Activated CD8-positive, alpha-beta memory T cell treated with anti-CD3 and anti-CD28 coated beads, Interleukin-2, amount 50 U/mL, for 1 hour (primary cell): ENCODE measurements at regions not wholly inside any gene's neighbourhood (a gene's known extent, or its start where the extent isn't known, plus 50 kb on each side); places are given as distances from the start of the nearest gene placed in this dataset.

Experiments
- DNase-seq: peaks from one replicate; pipeline ENCODE4 v3.0.0-alpha.2; 2020; ENCODE audit errors: extremely low read depth

DNA sequence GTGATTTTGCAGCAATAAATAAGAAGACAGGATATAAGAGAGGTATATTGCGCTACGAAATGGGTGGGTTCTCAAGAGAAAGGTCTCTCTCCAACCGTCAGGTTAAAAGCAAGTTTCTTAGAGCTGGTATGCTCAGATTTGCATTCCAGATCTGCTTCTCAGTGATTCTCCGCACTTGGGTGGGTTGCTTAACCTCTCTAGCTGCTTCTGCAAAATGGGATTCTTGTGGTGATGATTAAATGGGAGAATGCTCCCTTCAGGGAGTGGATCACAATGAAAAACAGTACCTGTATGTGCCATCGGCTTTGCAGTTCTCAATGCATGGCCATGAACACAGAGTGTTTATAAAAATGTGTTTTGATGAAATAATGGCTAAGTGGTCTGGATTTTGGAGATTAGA, 477.7 kb downstream of the TNS1 start:
- no peak for DNase-seq

DNA sequence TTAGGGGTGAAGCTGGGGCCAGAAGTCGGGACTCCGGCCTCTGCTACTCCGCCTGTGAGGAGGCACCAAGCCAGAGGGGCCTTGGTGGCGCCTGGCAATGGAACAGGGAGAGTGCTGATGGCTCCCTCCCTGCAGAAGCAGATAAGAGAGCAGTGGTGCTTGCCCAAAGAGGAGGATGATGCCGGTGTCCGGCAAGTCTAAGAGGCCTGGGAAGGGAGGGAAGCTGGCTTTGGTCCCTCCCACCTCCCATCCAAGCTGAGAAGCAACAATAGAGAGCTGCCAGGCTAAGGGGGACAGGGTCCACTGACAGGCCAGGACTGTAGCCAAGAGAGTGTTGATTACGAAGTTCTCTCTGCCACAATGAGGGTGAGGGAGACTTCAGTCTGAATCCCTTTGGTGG, 479.5 kb downstream of the TNS1 start:
- no peak for DNase-seq

DNA sequence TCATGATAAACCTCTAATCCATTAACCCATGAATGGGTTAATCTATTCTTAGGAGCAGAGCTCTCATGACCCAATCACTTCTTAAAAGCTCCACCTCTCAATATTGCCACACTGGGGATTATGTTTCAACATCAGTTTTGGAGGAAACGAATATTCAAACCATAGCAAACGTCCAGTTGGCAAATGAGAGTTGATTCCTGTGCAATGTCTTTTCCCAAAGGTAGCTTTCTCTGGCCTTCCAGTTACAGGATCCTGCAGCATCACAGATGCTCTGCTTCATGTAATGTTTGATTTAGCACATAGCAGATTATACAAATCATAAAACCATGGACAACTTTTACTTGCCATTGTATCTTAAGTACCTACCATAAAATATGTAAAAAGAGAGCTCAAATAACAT, 481.0 kb downstream of the TNS1 start:
- DNase-seq: no peak

DNA sequence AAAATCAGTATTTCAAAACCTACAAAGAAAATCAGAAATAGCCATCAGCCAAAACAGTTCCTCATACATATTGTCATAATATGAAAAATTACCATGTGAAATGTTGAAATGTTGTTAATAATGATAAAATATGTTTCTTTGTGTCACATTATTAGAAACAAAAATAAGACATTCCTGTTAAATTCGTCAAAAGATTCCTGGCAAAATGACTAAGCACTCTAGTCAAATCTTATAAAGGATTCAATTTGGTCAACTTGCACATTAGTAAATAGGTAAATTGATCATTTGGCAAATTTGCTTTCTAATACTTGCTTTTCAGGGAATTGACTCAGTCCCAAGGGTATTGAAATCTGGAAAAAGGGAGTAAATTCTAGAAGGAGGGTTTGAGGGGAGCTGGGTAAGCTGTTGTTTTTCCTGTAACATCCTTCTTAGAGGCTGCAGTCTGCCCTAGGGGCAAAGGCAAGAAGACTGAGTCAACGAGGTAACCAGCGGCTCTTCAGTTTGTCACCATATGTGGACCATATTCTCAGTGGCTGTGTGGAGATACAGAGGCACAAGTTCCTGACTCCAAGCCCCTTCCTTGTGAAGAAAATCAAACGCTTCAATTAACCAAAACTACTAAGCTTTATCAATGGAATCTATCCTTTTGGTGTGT, 482.3 kb downstream of the TNS1 start:
- no peak for DNase-seq

DNA sequence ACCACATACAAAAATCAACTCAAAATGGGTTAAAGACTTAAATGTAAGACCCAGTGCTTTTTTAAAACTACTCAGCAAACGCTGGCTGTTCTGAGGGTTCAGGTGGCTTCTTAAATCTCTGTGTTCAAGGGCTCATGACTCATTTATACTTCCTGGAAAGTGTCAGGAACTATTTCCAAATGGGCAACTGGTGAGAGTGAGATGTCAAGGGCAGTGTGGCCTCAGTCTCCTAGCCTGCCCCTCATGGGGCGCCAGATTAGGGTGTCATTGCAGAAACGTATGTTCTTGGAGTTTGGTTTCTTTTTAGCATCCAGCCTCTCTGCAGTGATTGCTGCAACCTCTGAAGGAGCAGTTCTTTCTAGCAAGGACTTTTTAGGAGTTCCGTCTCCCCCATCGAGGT, 485.4 kb downstream of the TNS1 start:
- no peak for DNase-seq

DNA sequence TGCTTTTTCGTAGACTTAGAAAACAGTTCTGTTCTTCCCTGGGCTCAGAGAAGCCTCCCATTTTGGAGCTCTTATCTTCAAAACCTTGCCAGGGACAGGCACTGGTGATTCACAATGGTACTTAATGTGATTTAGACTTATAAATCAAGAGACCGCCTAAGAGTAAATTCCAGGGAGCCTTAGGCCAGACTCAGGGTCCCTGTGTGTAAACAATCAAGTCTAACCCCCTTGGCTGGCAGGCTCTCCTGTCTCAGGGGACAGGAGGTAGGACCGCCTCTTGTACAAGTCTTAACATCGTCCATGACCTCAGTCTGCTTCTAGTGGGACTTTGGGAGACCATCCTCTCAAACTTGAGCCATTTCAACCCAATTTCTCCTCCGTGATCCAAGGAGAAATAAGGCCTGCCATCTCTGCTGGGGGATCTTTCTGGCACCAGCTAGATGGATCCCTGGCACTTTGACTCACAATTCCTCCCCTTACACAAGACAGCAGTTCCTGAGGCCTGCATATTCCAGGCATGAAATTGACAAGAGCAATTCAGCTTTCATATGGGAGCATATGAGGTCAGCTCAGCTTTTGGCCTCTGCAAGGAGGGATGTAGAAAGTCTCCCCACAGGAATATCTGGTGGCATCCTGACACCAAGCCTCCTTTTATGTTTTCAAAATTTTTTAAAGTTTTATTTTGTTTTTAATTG, 487.0 kb downstream of the TNS1 start:
- no peak for DNase-seq

DNA sequence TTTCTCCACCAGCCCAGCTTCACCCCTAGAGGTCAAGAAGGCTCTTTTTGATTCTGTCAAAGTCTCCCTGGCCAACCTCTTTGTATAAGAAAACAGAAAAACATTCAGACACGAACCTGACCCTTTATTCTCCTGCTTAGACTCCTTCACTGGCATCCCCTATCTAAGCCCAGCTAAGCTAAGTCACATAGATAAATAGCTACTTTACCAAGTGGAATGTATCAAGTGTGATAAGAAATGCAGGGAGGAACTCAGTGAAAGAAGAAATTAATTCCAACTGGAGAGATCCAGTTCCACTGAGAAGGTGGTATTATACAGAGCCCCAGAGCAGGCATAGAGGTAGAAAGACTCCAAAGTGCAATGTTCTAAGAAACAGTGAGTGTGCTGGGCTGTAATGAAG, 489.5 kb downstream of the TNS1 start:
- no peak for DNase-seq

DNA sequence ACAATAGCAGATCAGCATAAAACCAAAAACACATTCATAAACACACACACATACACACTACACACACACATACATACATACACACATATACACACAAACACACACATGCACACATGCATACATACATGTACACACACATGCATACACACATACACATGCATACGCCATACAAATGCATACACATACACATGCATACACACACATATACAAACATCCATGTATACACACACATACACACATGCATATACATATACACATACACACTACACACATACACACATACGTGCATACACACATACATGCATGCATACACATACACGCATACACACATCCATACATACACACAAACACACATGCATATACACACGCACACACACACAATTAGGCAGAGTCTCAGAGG, 490.1 kb downstream of the TNS1 start:
- no peak for DNase-seq

DNA sequence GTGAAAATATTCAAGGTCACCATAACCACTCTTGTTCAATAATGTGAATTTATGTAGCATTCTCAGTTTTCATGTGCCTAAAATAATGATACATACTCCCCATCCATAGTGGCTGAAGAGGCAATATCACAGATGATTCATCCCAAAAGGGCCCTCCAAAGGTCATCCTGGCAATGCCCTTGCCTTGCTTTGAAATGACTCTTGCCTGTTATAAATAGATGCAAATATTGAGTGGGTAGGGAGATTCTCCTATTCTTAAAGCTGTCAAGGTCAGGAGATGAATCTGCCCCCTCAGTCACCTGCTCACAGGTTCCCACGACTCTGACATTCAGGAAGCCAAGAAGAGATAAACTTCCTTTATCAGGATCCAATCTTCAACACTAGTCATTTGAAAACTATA, 490.5 kb downstream of the TNS1 start:
- no peak for DNase-seq

DNA sequence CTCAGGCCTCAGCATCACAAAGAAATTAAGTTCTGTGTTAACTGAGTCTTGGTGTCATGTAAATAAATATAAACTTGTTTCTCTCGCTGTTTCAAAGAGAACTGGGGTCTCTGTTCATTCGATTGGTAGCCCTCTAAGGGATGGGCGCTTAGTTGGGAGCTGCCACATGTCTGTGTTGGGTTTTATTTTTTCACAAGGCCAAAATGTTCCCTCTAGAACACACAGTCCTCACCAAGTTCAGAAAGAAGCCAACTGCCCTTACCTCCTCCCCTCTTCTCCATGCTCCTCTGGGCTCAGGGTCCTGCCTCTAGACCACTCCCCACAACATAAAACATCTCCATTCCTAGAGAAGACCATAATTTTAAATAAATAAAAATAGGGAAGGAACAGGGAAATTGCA, 490.9 kb downstream of the TNS1 start:
- DNase-seq: no peak

DNA sequence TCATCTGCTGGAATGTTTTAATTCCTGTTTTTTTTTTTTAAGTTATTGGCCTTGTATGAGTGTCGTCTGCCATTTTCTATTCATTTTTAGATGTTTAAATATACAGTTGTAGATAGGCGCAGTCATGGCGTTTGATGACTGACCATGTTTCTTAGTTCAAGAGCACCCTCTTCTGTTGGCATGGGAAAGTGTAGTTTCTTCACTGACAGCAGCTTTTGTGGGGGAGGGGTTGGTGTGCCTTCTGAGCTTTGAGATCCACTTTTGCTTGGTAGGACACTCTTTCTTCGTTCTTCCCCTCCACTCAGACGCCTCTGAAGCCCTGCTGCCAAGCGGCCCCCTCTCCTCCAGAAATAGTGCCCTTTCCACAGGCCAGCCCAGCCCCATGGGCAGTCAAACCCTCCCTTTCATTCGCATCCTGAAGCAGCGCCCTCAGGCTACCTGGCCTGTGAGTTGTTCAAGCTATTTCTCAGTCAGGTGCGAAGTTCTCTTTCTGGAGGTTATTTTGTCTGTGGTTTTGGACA, 492.0 kb downstream of the TNS1 start:
- peak; percentile 9 for DNase-seq

DNA sequence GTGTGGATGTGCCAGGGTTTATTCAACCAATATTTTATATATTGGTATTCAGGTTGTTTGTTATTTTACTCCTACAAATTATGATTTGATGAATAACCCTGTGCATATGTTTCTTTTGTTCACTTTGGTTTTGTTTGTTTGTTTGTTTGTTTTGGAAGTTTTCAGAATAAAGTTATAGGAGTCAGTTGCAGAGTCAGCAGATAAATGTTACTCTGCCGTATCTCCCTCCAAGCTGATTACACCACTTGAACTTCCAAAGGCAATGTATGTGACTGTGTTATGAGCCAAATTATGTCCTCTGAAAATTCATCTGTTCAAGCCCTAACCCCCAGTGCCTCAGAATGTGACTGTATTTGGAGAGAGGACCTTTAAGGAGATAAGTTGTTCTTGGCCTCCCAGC, 497.5 kb downstream of the TNS1 start:
- no peak for DNase-seq

DNA sequence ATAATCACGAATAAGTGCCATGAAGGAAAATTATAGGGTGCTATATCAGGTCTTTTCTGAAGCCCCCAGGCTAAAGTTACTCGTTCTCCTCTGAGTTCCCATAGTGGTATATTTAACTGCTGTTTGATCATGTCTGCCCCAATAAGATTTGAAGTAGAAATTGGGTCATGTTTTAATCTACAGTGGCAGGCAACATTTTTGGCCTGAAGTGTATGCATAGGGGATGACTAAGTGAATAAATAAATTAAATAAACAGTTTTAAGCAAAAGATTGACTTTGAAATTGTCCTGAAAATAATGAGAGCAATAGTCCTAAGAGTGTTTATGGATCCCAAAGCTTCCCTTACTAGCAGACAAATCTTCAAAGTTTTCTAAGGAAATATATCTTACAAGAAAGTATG, 500.9 kb downstream of the TNS1 start:
- DNase-seq: no peak

DNA sequence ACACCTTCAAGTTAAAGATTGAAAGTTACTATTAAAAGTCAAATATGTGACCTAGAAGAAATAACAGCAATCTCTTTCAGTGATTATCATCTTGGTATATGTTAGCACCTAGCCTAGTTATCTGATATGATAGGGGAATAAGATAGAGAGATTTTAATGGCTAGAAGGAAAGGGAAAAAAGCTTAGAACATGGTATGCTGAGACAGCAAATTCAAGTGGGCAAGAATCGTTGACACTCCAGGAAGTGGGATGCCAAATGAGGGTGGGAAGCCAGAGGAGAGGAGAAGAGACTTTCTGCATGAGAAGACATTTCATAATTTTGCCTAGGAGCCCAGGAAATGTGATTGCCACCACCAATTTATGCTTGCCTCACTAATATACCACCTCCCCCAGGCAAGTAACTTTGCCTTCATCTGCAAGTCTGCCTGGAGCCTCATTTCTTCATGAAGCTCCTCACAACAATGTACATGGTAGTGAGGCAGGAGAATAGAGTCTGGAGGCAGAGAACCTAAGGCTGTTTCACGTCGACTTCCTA, 504.9 kb downstream of the TNS1 start:
- DNase-seq: no peak

DNA sequence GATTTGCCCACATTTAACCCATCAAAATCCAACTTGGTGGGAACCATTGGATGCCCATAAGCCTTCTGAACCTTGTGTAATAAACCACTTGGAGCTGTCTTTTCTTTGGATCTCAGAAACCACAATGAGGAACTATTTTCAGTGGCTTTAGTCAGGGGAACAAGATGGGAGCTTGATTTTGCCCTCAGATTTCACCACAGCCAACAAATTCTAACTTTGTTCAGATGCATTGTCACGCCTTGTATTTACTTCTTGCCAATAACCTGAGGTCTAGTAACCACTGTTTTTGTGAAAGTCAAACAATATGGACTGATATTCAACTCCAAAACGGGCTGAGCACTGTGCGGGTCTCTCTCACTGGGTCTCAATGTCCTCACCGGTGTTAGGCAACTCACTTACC, 508.2 kb downstream of the TNS1 start:
- DNase-seq: no peak

DNA sequence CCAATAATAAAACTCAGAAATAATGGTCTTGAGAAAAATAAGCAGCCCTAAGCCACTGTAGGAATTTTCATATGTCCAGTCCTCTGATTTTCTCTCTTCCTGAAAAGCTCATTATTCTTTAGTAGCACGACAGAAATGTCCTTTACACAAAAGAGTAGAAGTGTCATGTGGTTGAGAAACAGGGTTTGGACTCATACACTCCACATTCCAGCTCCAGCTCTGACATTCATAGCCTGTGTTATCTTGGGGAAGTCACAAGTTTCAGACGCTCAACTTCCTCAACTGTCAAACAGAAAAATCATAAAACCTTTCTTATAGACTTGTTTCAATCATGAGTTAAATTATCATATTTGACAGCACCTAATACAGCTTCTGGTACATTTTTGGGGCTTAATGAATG, 511.5 kb downstream of the TNS1 start:
- DNase-seq: no peak

DNA sequence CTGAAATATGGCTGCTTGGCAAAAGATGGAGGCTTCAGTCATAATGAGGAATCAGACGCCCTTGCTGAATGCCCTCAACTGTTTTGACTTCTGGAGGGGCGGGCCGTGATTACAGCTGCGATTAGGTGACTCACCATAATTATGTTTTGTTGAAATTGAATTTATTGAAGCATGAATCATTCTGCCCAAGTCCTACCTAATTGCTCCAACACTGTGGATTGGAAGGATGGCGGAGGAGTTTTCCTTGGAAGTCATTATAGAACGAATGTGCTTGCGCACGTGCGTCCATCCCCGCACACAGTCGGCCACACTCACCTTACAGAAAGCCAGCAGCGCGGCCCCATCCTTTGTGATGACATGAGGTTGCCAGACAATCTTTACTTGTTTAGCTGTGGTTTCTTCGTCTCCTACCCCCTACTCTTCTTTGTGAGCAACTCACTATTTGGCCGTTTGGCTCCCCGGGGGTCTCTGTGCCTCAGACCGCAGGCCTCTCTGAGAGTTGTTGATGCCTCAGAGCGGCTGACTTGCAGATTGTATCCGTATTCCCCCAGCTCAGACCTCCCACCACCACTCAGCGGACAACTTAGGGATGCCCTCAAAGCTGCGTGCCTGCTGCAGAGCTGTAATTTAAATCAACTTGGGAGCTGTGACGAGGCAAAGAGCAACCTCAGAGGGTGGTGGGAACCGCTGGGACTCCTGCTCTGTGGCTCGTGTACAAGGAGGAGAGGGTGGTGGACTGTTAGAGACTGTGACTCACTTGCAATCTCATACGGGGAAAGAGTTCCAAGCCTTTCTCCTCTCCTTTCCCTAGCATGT, 513.4 kb downstream of the TNS1 start:
- DNase-seq: no peak

DNA sequence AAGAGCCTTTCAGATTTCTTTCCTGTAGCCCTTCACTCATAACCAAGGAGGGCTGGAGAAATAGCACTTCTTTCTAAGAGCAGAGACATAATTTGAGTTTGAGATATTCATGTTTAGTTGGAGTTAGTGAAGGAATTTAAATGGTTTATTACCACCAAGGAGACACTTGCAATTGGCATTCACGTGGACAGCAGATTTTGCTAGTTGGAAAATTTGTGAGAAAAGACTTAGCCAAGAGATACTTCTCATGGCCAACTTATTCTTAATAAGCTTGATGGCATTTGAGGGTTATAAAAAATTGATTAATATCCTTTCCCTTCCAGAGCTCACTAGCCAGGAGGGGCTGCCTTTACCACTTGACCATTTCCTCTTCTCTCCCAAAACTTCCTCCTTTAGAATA, 518.7 kb downstream of the TNS1 start:
- no peak for DNase-seq

DNA sequence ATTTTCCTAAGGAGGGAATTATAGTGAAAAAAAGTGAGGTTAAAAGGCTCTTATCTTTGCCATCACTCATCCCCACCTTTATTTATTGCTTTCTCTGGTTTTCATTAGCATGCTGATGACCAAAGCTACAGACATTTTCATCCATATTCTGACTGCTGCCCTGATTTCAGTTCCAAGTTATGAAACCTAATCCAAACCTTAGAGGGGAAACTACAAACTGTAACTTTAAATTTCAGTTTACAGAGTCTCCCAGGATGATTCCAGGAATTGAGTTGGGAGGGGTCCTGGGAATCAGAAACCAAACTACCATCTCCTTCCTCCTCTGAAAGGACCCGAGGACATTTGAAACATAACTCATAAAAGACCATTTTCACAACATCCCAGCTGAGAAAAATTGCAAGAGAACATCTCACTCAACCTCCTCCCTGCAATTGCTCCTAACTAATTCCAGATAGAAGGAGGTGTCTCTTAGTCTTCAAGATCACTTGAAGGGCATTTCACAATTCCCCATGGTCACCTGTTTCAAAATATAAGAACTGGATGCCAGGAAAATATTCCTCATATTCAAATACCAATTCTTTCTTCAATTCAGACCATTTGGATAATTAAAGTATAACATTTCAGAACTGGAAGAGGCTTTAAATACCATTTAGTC, 520.6 kb downstream of the TNS1 start:
- DNase-seq: no peak

DNA sequence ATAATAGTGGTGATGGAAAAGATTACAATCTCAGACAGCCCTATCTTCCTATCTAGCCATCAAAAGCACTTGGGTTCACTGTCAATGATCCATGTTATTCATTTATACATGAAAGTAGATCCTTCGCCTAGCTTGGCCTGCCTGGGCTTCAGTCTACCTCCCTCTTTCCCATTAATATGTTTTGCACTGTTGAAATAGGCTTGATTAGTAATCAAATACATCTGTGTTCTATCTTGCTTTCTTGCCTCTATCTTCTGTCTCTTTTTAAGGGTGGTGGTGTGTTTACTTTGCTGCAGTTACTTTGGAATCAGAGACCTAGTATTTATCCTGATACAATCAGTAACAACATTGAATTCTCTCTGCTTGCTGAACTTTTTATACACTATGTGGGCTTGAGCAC, 521.2 kb downstream of the TNS1 start:
- no peak for DNase-seq

DNA sequence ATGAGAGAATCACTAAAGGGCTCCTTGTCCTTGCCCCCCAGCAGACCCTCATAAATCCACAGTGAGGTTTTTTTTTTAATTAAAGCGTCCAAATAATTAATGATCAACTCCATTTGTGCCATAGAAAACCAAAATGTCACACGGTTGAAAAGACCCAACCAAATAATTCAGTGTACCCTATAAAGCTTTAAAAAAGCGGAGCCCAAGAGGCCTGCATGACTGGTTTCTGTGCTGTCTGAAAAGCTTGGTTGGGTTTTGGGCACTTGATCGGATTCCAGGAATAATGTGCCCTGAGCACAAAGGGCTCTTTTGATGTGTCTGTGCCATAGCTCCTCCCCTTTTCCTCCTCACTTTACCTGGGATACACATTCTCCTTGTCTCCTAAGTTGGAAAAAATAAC, 523.2 kb downstream of the TNS1 start:
- DNase-seq: no peak

DNA sequence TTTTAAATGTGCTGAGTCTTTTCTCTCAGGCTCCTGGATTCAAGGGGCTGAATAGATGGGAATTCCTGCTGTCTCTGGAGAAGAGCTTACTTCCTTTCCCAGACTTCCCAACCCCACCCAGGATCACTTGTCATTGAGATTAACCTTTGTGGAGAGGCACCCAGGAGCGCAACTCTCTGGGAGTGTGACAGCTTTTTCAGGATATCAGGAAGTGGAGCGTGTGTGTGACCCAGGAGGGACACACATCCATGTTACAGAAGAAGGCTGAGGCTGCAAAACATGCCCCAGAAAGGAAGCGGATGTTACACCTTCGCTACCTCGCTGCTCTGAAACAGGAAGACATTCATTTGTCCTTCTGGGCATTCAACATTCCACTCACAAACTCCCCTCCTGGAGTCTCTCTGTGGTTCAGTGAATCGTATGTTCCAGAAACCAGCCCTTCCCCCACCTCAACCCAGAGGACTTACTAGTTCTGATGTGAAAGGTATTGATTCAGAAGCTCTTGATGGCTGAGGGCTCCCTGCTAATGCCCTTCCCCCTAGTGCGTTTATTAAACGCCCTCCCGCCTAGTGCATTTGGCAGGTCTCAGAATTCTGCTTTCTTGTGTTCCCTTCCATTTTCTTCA, 523.9 kb downstream of the TNS1 start:
- no peak for DNase-seq
